Activated CD4-positive, alpha-beta T cell treated with anti-CD3 and anti-CD28 coated beads, Interleukin-2, amount 50 U/mL, for 16 hours (primary cell): ENCODE measurements at regions not wholly inside any gene's neighbourhood (a gene's known extent, or its start where the extent isn't known, plus 50 kb on each side); places are given as distances from the start of the nearest gene placed in this dataset.

ENCODE experiments used
- DNase-seq: peaks from one replicate; pipeline ENCODE4 v3.0.0-alpha.2; 2020

- no peak for DNase-seq
Measured at GRCh38 chr11:93967258-93967657, 53.9 kb upstream of the HEPHL1 start.

- DNase-seq = no peak
Measured at GRCh38 chr11:93967944-93968343, 53.2 kb upstream of the HEPHL1 start.

GRCh38 chr11:93969925-93970922 is 50.9 kb upstream of the HEPHL1 start:
- no peak for DNase-seq
